ENCODE measurements at regions not wholly inside any gene's neighbourhood (a gene's known extent, or its start where the extent isn't known, plus 50 kb on each side); places are given as distances from the start of the nearest gene placed in this dataset.

DNA sequence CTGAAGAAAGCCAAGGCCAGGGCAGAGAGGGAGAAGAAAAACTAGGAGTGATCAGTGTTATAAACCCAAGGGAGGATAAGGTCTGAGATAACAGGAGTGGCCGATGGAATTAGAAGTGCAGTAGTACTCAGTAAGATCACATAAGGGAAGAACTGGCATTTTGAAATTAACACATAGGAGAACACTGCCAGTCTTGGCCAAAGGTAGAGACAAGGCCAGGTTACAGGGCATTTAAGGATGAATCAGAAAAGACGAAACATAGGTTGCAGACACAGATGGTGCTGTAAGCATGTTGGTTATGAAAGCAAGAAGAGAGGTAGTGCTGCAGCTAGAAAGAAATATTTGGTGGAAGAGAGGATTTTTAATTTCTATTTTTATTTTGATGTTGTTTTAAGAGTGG is 278.9 kb upstream of the SNX7 start:
- DNase-seq = no peak

DNA sequence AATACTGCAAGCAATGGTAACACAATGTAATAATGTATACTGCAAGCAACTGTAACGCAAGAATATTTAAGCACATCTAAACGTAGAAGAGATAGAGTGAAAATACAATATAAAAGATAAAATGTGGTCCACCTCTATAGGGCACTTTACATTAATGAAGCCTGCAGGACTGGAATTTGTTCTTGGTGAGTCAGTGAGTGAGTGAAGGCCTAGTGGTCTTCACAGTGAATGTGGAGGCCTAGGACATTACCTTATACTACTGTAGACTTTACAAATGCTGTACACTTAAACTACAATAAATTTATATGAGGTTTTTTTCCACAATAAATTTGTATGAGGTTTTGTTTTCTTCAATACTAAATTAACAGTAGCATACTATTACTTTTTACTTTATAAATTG is 287.4 kb upstream of the SNX7 start:
- DNase-seq = no peak

DNA sequence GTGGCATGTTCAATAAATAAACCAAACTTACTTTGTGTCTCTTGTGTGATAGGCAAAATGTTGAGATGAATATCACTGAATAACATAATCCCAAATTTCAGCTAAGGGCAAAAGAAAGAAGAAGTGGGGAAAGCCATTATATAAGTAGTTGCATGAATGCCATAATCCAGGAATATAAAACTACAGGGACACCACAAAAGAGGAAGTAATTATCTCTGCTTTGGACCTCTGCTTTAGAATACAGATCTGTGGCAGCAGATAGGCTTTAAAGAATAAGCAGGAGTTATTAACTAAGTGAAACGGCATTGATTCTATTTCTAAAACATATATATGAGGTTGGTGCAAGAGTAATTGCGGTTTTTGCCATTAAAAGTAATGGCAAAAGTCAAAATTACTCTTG is 288.5 kb upstream of the SNX7 start:
- DNase-seq = no peak

DNA sequence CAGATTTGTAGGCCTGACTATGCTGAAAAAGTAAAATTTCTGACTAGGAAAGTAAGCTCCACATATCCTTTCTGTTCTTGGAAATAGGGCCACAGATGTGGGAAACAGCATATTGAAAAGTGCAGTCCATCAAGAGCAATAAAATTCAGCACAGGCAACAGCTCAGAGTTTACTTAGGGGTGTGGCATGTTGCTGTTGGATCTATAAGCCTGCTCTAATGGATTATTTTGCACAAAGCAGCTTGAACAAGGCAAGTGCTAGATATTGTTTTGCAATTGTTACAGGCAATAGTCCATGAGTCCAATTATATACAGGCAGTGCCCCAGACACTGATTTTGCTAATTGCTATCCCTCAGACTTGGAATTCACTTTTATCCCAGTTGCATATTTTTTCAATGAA is 289.8 kb upstream of the SNX7 start:
- no peak for DNase-seq

DNA sequence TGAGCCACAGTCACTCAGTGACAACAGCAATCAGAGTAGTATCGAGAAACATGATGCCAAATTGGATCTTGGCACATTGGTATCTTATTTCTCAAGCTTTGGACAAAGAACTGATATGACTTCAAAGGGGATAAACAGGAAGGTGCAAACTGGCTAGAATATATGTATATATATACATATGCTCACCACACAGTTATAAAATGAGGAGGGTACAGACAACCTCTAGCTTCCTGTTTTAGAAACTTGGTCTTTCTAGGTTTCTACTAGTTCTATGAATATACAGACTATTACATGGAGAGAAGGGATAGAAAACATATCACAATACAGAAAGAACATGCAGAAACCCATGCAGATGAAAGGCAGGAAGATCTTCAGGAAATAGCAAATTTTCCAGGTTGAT is 292.1 kb upstream of the SNX7 start:
- DNase-seq = no peak

DNA sequence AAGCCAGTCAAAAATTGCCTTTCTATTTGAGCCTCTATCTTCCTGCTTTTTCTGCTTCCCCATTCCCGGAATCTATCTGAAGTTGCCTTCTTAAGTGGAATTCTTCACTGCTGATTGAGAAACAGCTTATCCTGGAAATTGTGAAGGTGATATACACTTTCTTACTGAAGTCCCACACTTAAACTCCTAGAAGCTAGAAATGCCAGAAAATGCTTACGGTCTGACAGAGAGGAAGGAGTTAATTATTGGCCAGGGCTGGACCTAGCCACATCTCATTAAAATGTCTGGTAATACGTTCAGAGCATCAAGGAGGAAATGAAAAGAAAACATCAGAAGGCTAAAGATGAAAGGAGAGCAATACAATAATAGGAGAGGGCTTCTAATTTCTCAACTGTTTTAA is 292.5 kb upstream of the SNX7 start:
- DNase-seq = no peak

DNA sequence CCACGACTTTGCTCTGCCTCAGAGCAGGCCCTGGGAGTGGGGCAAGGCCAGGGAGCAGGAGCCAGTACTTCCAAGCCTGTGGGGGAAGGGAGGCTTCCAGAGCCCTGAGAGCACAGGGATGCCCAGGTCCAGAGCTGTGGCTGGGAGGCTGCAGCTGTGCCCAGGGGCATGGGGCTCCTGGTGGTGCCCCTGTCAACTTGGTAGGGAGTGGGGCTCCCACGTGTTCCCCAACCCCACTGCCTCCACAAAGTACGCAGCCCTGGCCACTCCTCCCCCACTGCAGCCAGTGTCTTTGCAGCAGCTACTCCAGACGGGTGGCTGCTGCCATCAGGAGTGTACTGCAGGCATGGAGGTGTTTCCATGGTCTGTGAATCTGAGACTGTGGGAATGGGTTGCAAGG is 294.1 kb upstream of the SNX7 start:
- DNase-seq = no peak

DNA sequence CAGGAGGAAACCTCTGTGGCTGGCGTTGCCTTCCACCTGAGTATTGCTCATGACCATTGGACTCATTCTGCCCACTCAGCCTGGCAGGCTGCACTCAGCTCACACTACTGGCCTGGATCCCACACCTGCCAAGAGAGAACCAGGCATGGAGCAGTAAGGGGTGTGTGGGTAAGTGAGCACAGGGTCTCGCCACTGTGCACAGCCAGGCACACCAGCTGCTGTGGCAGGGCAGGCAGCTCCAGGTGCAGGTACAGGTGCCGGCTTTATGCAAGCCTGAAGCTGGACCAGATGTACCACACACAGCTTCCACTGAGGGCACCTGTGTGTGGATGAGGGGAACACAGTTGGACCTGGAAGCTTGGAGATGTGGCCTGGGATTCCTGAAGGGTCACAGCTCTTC is 295.2 kb upstream of the SNX7 start:
- DNase-seq = peak; percentile 0

DNA sequence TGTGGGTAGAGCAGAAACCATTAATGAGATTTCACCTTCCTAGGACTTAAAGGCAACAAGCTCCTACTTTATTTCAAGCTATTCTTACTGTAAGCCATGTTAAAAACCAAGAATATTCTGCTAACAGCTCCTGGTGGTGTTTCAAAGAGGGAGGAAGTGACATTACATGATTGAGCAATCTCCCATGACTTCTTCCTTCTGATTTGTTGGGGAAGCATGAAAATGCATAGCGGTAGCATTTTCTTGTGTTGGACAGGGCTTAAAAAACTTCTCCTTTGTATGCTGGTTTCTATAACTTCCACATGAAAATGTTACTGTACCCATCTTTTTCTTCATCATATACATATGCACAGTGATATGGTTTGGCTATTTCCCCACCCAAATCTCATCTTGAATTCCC is 297.0 kb upstream of the SNX7 start:
- DNase-seq = no peak

DNA sequence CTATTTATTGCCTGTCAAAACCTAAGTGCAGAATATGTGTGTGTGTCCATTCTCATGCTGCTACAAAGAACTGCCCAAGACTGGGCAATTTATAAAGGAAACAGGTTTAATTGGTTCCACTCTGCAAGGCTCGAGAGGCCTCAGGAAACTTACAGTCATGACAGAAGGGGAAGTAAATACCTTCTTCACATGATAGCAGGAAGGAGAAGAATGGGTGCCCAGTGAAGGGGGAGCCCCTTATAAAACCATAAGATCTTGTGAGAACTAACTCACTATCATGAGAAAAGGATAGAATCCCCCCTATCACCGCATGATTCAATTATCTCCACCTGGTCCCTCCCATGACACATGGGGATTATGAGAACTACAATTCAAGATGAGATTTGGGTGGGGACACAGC is 300.7 kb upstream of the SNX7 start:
- DNase-seq = no peak

DNA sequence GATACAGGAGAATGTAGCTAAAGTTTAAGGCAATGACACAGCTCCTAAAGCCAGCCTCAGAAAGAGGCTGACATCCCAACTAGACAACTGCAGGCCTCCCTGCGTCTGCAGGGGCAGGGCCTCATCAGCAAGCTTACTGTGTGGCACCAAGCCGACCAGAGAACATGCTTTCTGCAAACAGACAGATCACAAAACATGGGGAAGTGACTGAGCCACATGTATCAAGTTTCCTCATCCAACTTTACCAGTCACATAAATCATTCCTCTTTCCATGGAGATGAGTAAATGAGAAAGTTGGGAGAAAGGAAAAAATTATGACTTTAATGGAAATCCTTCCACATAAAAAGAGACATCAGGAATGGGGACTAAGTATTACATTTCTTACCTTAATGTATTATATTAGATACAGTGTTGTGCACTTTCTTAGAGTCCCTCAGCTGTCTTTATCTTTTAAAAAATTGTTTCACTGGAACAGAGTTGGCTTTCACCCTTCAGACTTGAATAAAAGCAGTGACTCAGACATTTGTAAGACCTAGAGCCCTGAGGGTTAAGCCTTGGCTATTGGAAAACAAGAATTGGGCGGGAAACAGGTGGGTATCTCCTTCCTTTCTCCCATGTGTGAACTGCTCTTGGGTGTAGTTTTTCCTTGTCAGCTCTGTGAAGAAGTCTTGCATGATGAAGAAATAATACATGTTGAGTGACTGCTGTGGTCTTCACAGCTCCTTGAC is 305.7 kb upstream of the SNX7 start:
- no peak for DNase-seq

DNA sequence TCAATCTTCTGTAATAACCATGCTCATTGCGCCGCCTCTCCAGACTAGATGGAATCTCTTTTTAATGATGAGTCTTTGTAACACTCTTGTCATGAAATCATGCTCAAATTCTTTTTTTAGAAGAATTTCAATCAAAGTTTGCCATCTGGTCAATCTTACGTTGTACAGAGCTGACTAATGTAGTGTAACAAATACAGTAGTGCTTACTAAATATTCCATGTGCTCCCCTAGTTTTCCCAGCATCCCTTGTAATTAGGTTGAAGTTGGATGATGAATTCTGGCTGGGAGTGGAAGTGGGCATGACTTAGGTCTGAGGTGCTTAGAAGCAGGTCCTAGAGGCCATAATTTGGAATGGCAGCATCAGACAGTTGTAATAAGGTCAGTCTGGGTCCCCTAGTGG is 309.1 kb upstream of the SNX7 start:
- DNase-seq = no peak

DNA sequence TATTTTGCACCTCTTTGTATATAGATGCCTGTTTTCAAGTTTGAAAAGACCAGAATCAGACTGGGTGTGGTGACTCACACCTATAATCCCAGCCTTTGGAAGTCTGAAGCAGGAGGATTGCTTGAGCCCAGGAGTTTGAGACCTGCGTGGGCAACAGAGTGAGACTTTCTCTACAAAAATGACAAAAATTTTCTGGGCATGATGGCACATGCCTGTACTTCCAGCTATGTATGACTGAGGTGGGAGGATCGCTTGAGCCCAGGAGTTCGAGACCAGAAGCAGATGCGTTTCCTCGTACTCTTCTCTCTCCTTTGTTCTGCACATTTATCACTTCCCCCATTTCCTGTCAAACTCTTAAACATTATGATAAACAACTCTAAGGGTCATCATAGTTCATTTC is 310.0 kb upstream of the SNX7 start:
- DNase-seq = no peak

DNA sequence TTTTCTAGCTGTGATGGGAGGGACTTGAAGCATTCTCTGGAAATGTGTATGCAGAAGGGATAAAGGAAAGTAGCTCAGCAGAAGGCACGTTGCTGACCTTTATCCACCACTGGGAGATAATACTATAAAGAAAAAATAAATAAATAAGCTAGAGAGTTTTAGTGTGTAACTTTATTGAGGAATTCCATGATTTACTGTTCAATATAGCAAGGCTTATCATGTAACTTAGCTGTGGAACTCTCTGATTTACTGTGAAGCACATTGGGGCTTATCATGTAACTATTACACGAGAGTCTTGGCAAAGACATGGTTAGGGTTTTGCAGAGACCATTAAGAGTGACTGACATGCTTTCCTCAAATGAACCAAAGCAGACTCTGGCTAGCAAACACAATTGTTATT is 316.1 kb upstream of the SNX7 start:
- DNase-seq = no peak

DNA sequence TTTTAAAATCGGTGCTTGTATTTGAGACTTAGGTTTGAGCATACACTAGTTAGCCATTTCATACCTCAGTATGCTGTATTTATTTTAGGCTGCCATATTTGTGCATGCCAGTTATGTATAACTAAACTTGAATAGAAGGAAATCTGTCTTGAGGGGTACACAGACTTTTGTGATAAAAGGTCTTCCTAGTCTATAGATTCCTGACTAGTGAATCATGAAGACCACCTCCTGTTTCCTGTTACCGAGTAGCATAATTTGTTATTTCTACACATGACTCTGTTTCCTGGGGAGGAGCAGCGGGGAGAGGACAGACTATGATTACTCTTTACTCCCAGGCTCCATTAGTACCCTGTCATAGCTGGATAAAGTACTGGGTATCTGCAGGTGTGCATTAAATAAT is 316.8 kb upstream of the SNX7 start:
- DNase-seq = no peak

DNA sequence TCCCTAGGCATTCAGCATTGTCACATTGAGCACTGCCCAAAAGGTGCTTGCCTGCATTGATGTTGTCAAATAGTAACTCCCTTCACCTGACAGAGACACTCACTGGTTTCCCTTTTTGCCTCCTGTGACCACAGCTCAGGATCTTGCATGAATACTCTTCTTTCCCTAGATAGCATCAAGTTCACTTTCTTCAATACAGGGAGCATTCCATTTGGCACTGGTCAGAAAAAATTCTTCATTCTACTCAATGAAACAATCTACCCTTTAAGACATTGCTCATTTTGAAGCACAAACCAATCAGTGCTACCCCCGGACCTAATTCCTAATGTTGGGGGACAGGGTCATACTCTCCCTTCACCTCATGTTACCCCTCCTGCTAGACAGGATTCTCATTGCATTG is 319.0 kb upstream of the SNX7 start:
- DNase-seq = no peak

DNA sequence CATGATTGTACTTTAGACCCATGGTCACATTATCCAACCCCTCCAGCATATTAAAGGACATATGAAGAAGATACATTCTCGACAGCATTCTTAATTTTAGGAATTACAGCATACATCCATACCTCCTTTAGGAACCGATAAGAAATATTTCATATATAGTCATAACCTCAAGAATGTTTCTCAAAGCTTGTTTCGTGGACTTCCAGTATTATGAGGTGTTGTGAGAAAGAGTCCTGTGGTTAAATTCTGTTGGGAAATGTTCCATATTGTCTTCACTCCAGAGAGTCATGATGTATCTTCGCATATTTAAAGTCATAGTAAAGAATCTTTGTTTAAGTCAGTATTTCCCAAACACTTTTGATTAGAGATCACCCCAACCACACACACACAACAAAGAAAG is 321.0 kb upstream of the SNX7 start:
- DNase-seq = no peak

DNA sequence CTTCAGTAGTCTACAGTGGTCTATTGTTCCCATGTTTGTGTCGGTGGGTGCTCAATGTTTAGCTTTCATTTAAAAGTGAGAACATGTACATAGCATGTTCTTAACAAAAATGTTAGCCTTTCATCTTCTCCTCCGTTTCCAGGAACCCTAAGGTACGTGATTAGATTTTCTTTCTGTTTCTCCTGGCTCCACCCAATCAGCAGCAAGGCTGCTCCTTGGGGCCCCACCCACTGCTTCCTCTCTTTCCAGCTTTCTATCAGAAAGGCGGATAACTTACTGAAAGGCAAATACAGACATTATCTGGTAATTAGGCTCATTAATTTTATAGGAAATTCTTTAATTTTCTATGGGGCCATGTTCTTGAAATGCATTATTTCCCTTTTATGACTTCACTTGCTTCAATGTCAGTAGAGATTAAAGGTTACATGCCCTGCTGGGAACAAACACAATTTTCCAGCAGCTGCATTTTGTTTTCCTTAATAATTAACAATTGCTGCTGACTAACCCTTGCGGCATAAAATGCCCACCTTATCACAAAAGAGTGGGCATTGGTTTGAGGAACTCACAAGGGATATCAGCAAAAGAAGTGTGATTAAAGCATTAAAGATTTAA is 324.9 kb upstream of the SNX7 start:
- DNase-seq = no peak

DNA sequence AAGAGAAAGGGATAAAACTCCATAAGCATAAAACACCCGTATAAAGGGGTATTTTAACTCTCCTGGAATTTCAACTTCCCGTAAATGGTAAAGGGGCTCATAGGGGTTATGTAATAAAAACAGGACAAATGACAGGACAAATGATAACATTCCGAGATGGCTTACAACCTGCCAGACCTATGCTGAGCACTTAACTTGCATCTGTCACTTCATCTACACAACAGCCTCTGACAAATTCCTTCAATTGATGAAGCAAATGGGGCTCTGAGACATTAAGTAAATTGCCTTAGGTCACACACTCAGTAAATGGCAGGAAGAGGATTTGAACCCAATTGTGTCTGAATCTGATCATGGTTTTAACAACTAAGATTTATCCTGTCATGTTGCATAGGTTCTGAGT is 327.6 kb upstream of the SNX7 start:
- no peak for DNase-seq

DNA sequence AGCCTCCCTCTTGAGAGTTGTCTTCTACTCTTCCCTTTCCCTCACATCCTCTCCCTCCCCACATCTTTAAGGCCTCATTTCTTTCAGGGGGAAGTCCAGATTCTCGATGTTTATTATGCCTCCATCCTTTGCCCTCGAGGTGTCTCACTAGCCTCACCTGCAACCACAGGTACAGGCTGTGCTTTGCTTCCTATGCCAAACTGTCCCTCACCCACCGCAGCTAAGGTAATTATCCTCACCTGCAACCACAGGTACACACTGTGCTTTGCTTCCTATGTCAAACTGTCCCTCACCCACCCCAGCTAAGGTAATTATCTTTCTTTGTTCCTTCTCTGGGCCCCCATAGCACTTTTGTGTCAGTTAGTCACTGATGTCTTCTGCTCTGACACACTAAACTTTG is 328.1 kb upstream of the SNX7 start:
- no peak for DNase-seq

DNA sequence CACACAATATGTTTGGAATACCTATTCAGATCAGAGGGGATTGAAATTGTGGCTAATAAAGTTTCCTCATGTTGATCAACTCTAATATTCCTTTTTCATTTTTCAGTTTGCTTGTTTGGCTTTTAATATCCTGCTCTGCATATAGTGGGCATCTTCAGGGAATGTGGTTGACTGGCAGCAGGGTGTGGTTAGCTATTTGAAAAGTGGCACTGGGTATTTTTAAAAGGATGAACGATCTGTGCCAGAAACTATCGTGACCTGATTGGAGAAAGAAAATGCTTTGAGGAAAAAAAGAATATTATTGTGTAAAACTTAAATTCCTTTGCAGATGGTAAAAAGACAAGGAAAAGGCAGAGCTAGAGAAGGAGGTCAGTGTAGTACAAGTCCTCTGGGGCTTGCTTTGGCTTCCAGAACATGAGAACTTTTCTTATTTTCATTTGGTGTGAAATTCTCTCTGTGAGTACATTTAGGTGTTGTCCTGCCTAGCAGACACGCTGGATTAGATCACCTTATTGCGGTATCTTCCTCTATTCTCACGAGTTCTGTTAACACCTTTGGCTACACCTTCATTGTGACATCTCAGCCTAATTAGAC is 329.7 kb upstream of the SNX7 start:
- DNase-seq = no peak

DNA sequence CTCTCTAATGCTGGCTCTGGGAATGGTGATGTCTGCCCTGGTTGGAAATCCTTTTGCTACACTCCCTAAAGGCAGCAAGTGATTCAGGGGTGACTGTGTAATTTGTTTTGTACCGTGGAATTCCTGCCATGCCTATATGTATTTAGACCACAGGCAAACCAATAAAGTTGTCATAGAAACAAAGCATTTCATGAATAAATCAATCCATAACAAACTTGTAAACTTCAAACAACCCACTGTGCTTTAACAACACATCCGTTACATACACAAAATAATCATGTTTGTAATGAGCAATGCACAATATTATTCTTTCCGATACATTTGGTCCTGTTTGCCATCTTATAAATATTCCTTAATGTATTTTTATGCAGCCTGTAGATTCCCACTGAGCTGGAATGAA is 330.3 kb upstream of the SNX7 start:
- no peak for DNase-seq

DNA sequence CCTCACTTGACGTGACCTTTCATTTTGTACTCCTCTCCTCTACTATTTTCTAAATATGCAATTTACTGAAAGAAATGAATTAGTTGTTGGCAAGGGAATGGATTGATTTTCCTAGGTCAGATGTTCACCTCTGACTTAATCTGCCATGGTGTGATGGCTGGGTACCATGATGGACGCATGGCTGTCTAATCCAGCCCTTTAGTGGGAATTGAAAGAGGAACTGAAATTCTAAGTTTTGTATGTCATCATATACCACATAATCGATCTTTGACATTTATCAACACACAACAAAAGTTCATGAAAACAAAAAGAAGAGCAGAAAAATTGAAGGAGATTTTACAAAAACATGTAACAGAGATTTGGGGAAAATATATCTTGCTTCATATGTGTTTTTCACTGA is 331.3 kb upstream of the SNX7 start:
- DNase-seq = no peak

DNA sequence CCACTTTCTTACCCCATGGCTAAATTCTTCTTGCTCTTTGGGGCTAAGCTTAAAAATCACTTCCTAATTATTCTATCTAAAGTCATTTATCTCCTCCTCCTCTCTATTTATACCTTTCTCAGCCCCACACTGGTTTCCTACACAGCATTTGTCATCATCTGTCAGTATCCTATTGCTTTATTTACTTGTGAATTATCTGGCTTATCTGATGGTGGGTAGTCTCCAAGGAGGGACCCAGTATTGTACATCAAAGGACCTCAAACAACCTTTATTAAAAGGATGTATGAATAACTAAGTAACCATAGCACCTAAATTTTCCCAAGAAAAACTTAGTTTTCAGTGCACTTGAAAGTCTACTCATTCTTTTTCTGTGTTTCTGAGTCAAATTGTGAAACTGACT is 332.7 kb upstream of the SNX7 start:
- no peak for DNase-seq

All from occipital lobe (tissue), 1 donor.